GM12875 (cell line): ENCODE measurements at regions not wholly inside any gene's neighbourhood (a gene's known extent, or its start where the extent isn't known, plus 50 kb on each side); places are given as distances from the start of the nearest gene placed in this dataset.

Experiments used
- H3K4me3 ChIP-seq: one replicate; pipeline ENCODE4 v1.5.1; 2011; ENCODE audit warnings: low read depth, low read length, control low read depth
- TF ChIP-seq, protein P1 (sequence below): IDR thresholded peaks from 2 replicates; pipeline ENCODE4 v1.5.1; 2011; ENCODE audit warnings: low read depth, mild to moderate bottlenecking, control low read depth, inconsistent platforms, low read length, moderate library complexity, borderline replicate concordance; ENCODE audit not compliant: insufficient read depth

DNA sequence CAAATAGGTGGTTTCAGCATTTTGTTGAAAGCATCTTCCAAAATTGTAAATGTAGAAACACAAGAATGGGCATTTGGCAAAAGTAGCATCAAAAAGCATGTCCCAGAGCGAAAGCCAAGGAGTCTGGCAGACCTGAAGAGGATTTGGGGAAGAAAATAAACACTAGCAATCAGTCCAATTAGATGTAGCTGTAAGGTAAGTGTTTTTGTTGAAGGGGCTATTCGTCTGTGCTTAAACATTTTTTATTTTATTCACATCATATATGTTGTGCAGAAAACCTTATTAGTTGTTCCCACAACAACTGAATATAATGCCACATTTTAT, 954.1 kb upstream of the COX7C start:
- TF ChIP-seq, protein P1, sequence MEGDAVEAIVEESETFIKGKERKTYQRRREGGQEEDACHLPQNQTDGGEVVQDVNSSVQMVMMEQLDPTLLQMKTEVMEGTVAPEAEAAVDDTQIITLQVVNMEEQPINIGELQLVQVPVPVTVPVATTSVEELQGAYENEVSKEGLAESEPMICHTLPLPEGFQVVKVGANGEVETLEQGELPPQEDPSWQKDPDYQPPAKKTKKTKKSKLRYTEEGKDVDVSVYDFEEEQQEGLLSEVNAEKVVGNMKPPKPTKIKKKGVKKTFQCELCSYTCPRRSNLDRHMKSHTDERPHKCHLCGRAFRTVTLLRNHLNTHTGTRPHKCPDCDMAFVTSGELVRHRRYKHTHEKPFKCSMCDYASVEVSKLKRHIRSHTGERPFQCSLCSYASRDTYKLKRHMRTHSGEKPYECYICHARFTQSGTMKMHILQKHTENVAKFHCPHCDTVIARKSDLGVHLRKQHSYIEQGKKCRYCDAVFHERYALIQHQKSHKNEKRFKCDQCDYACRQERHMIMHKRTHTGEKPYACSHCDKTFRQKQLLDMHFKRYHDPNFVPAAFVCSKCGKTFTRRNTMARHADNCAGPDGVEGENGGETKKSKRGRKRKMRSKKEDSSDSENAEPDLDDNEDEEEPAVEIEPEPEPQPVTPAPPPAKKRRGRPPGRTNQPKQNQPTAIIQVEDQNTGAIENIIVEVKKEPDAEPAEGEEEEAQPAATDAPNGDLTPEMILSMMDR = no peak
- no peak overlapping the region for H3K4me3 ChIP-seq

DNA sequence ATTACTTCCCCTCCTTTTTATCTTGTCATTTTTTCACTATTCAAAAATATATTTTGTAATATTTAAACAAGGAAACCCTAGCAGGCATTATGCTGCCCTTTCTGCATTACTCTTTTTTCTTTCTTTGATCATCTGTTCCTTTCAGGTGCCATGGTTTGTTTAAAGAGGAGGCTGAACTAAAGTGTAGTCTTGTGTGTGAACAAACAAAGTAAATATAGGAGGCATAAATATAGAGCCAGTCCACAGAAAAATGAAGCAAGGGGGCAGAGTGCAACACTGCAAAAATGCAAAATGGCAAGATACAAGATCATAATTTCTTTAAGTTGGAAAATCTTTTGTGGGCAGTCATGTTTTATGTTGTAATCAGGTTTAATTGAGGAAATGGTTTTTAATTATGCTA, 947.3 kb upstream of the COX7C start:
- TF ChIP-seq, protein P1 = no peak
- H3K4me3 ChIP-seq = no peak overlapping the region

DNA sequence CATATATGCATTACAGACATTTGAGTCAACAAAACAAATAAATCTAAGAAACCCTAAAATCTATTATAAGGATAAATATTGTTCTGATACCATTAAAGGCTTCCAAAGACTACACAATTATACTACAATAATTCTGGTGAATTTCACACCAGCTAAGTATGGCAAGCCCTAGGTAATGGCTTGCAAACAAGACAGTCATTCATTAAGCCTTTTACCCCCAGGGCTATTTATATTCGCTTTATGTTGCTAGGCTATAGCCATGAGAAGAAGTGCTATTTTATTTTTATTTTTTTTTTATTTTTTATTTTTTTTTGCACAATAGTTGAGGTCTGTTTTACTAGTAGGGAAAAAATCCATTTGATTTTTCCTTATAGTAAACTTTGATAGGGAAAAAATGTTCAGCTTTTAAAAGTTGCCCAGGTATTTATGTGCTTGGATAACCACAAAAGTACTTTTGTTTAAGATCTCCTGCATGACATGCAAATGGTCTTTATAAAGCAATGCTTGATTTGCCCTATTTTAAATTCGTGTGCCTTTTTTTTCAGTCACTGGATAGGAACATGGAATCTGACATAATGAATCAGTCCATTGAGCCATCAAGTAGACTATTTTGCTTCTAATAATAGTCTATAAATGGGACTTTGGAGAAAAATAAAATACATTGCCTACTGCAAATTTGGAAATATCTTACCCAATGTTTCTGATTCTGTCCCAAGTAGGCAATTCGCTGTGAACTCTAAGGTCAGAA, 946.3 kb upstream of the COX7C start:
- TF ChIP-seq, protein P1 = no peak
- no peak overlapping the region for H3K4me3 ChIP-seq

DNA sequence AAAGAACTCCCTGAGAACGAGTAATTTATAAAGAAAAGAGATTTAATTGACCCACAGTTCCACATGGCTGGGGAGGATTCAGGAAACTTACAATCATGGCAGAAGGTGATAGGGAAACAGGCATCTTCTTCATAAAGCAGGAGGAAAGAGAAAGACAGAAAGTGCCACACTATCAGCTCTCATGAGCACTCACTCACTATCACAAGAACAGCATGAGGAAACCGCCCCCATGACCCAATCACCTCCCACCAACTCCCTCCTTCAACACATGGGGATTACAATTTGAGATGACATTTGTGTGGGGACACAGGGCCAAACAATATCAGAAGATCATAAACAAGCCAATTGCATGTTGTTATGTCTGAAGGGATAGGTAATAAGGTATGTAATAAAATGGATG, 935.9 kb upstream of the COX7C start:
- TF ChIP-seq, protein P1 = no peak
- no peak overlapping the region for H3K4me3 ChIP-seq

DNA sequence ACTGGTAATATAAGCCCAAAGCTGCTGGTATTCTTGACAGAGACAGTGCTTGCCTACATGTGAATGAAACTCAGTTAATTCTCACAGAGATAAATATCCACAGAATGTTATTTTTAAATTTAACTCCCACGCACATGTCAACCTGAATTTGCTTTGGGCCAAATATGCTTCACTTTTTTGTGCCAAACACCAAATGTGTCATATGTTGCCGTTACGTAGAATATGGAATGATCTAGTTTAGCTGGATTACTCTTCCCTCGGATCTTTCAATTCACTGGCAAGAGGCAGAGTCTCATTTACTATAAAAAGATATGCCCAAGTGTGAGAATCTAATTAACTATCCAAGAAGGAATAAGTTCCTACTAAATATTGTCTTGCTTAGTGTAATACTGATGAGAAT, 933.4 kb upstream of the COX7C start:
- TF ChIP-seq, protein P1 = no peak
- no peak overlapping the region for H3K4me3 ChIP-seq

DNA sequence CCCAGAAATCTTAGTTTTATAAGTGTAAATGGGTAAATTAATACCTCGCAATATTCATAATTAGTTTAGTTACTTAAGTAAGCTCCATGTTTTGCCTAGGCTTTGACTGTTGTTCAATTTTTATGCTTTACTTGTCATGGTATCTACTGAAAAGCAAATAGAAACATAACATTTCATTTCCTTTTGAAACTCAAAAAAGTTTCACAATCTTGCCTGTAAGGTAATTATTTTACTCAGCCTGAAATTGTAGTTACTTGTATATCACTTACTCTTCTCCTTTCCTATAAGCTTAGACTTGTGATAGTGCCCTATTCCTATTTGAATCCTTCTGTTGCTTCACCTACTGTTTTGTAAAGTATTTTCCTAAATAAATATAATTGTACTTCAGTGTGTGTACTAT, 914.4 kb upstream of the COX7C start:
- TF ChIP-seq, protein P1 = no peak
- H3K4me3 ChIP-seq = no peak overlapping the region

DNA sequence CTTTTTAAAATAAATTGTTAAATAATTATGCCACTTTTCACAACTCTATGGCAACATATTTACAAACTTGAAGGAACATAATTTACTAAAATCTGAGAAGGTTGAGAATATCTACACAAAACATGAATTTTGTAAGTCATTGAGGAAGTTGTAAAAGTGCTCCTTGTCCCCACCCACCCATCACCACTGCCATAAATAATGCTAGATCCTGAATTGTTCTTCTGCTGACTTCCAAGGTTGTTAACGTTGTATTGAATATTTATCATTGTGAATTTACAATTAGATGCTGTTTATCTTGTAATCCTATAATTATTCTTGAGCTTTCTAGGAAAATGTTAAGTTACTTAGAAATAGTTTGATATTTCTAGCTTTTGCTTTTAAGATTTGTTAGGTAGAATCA, 908.0 kb upstream of the COX7C start:
- no peak overlapping the region for H3K4me3 ChIP-seq
- TF ChIP-seq, protein P1 = no peak
